Sigmoid colon (tissue), 4 donors: ENCODE measurements at regions not wholly inside any gene's neighbourhood (a gene's known extent, or its start where the extent isn't known, plus 50 kb on each side); places are given as distances from the start of the nearest gene placed in this dataset.

Experiments
- EP300 ChIP-seq, 4 donors: sonication (generic); formaldehyde crosslinking; IDR thresholded peaks; one replicate each; pipeline ENCODE4 v1.6.1; 2017; ENCODE audit warnings: antibody characterized with exemption in 4 of 4
- POLR2A ChIP-seq, 2 donors: fragments of 450-650 bp; IDR thresholded peaks; one replicate each; pipeline ENCODE4 v1.6.1; 2016; ENCODE audit warnings: antibody characterized with exemption in 2 of 2, mild to moderate bottlenecking in 2 of 2, moderate library complexity in 2 of 2
- POLR2AphosphoS5 ChIP-seq, 4 donors: sonication (generic); formaldehyde crosslinking; IDR thresholded peaks; one replicate each; pipeline ENCODE4 v1.6.1; 2017; ENCODE audit warnings: antibody characterized with exemption in 4 of 4
- TF ChIP-seq, protein P1 (sequence below), 4 experiments: fragments of 450-650 bp in 3 of 4; fragments of 200-600 bp in 1 of 4; IDR thresholded peaks; one replicate each; pipeline ENCODE4 v1.5.1; 2016 to 2019; ENCODE audit warnings: antibody characterized with exemption in 4 of 4, mild to moderate bottlenecking in 3 of 4, moderate library complexity in 2 of 4

DNA sequence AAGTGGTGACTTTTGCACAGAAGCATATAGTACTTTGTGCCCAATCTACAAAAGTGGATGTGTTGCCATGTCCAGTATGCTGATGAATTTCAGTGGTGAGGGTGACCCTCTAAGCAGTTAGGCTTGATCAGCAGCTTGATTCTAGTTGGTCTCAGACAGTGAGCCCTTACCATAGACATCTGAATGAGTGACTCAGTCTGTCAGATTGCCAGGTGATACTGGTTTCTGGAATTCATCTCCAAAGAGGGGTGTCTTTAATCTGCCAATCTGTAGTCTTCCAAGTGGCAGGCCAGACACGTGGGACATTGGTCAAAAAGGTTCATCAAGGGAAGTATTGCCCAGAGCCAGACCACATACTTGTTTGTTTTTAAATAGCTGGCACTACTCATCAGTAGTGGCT lies 187.4 kb upstream of the SLC16A7 start:
- TF ChIP-seq, protein P1, sequence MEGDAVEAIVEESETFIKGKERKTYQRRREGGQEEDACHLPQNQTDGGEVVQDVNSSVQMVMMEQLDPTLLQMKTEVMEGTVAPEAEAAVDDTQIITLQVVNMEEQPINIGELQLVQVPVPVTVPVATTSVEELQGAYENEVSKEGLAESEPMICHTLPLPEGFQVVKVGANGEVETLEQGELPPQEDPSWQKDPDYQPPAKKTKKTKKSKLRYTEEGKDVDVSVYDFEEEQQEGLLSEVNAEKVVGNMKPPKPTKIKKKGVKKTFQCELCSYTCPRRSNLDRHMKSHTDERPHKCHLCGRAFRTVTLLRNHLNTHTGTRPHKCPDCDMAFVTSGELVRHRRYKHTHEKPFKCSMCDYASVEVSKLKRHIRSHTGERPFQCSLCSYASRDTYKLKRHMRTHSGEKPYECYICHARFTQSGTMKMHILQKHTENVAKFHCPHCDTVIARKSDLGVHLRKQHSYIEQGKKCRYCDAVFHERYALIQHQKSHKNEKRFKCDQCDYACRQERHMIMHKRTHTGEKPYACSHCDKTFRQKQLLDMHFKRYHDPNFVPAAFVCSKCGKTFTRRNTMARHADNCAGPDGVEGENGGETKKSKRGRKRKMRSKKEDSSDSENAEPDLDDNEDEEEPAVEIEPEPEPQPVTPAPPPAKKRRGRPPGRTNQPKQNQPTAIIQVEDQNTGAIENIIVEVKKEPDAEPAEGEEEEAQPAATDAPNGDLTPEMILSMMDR (IDR thresholded peaks at IDR 0.05), result no peak
- TF ChIP-seq POLR2A (IDR thresholded peaks at IDR 0.05), result no peak
- no peak for TF ChIP-seq EP300 (IDR thresholded peaks at IDR 0.05)
- no peak for TF ChIP-seq POLR2AphosphoS5 (IDR thresholded peaks at IDR 0.05)
